ENCODE measurements at regions not wholly inside any gene's neighbourhood (a gene's known extent, or its start where the extent isn't known, plus 50 kb on each side); places are given as distances from the start of the nearest gene placed in this dataset.

- DNase-seq, result no peak
Observed at GRCh38 chr15:47616876-47617275, 100.4 kb upstream of the SEMA6D start.

GRCh38 chr15:47618241-47618640 is 99.1 kb upstream of the SEMA6D start:
- no peak for DNase-seq

- no peak for DNase-seq
Observed at GRCh38 chr15:47620960-47621681, 96.2 kb upstream of the SEMA6D start.

GRCh38 chr15:47622055-47622454 is 95.2 kb upstream of the SEMA6D start:
- no peak for DNase-seq

DNA sequence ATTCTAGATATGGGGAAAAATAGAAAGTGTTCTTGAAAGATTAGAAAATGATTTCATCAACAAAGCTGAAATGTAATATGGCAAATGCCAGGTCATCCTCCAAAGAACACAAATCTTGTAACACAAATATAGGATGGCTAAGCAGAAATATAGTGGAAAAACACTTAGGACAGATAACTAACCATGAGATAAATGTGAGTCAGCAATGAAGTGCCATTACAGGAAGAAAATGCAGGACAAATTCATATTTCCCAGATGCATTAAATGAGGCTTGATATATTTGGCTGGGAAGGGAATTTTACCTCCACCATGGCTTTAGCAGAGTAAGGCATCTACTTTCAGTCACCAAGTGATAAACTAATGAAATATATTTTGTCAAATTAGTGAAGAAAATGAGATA is 92.8 kb upstream of the SEMA6D start:
- DNase-seq, result no peak

DNA sequence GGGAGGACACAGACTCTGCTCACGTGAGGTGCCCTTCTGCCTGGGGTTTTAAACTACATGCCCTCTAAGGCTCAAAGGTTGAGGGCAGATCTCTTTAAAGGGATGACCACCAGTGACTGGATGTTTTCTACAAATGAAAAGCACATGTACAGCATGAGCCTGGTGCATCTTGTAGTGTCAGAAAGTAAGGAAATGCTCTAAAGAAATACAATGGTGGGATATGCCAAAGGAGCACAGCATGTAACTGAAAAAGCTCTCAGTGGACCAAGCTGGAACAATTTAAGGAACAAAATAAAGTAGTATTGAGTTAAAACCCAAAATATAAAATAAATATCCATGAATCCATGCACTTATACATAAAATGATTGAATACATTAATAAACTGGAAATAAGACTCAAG is 78.3 kb upstream of the SEMA6D start:
- no peak for DNase-seq

DNA sequence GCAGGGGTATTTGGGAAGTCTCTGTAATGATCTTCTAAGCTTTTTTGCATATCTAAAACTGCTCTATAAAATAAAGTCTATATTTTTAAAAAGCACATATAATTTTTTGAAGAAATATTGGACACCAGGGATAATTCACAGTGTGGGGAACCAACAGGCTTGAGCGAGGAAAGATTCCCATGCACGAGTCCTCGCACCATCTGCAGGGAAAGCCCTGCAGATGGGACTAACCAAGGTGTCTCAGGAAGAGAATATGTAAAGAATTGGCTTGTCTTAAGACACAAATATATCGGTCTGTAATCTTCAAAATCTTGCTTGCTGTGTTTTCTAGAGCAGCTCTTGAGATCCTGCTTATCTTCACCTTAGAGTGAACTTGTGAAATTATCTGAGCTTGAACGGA is 77.2 kb upstream of the SEMA6D start:
- DNase-seq, result no peak

- DNase-seq, result no peak
Observed at GRCh38 chr15:47640901-47641300, 76.4 kb upstream of the SEMA6D start.

GRCh38 chr15:47644722-47645121 is 72.6 kb upstream of the SEMA6D start:
- DNase-seq, result no peak

- no peak for DNase-seq
Observed at GRCh38 chr15:47650564-47650963, 66.7 kb upstream of the SEMA6D start.

DNA sequence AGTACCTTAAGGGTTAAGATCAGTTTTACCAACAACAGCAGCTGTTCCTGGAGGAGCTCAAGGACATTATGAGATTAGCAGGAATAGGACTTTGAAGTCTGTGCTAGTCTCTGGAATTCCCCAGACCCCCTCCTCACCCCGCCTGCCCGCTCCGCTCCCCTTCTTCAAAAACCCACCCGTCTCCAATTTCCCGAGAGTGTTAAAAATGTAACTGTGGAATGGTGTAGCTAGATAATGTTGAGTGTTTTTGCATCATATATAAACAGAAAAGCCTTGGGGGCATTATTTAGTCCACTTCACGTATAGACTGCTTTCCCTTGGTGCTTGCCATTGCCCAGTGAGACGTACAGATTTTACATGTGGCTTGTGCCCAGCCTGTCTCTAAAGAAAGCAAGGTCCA is 65.0 kb upstream of the SEMA6D start:
- DNase-seq, result no peak

GRCh38 chr15:47652844-47653243 is 64.5 kb upstream of the SEMA6D start:
- no peak for DNase-seq

DNA sequence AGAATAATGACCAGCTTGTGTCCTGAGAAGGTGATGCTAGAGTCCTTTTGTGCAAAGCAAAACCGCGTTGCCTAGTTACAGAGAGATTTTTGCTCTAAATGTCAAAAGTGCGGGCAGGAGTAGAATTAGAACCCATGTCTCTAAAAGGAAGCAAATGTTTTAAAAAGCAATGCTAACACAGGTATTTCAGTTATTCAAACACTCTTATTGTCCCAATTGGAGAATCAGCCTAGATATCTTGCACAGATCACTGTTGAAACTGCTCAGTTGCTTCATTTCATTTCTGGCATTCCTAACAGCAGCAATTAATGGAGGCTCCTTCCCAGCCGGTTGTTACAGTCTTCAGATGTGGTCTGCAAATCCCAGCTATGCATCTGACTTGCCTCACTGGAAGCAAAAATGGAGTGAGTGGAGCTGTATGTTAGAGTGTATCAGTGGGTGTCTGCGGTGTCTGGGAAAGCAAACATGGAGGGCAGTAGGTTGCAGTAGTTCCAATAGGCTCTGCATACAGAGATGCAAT is 55.6 kb upstream of the SEMA6D start:
- no peak for DNase-seq

DNA sequence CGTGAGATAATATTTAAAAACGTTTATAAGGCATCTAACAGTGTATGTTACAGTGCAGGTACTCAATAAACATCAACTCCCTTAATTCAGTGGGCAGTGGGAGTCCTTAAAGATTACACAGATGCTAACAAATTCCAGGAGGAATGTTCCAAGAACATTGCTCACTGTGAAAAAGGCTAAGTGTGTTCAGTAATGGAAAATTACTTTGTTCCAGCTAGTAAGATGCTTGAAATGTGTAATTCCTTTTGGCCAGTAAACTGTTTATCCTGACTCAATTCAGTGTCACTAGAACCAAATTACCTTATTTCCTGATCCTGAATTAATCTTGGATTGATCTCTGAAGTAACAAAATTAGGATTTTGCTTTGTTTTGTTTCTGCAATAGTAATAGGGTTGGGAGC is 54.2 kb upstream of the SEMA6D start:
- no peak for DNase-seq
